SK-N-MC (cell line): ENCODE measurements at regions not wholly inside any gene's neighbourhood (a gene's known extent, or its start where the extent isn't known, plus 50 kb on each side); places are given as distances from the start of the nearest gene placed in this dataset.
"Not testable (repeated sequence)": the region's sequence is repeated elsewhere in the genome, so short reads cannot be mapped to it uniquely, and the experiment has no call there.

Experiments used
- EZH2 ChIP-seq: fragments of 200-600 bp; sonication (generic); IDR thresholded peaks from one replicate; pipeline ENCODE4 v1.6.1; 2017; ENCODE audit warnings: antibody characterized with exemption
- FOXP2 ChIP-seq: optimal IDR thresholded peaks from 2 replicates; pipeline ENCODE3; 2011; ENCODE audit warnings: mild to moderate bottlenecking, moderate library complexity; ENCODE audit not compliant: insufficient read depth; ENCODE audit errors: extremely low read length, control extremely low read depth
- POLR2AphosphoS5 ChIP-seq: IDR thresholded peaks from 2 replicates; pipeline ENCODE4 v1.6.1; 2012; ENCODE audit warnings: mild to moderate bottlenecking, low read depth, low read length, borderline replicate concordance

DNA sequence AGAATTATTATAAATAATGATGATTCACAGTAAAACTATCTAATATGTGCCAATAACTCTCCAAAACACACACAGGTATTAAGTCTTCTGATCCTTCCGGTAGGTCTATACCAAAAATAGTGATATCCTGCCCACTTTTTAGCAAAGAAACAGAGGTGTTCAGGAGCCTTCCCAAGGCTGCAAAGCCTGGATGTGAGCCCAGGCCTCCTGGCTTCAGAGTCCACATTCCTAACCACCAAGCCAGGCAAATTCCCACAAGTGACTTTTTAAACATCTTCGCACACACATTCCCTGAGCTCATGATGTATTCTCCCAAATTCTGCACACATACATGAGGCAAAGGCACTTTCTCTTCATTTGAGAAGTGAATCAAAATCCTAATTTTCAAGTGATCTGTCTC lies 376.6 kb downstream of the BCL2L11 start:
- not testable (repeated sequence) for TF ChIP-seq EZH2, POLR2AphosphoS5, FOXP2
